Gastrocnemius medialis (tissue), 4 donors: ENCODE measurements at regions not wholly inside any gene's neighbourhood (a gene's known extent, or its start where the extent isn't known, plus 50 kb on each side); places are given as distances from the start of the nearest gene placed in this dataset.

Experiments used
- ATAC-seq, 2 donors: fragments of 150-250 bp; one replicate each; pipeline ENCODE4 v1.9.1; 2016
- DNase-seq, 2 donors: peaks; one replicate each; pipeline ENCODE4 v3.0.0-alpha.2; 2019
- H3K27ac ChIP-seq, 4 donors: fragments of 200-600 bp; sonication (generic); 1 replicate in 1 of 4; 2 replicates in 3 of 4; pipeline ENCODE4 v1.5.1; 2016 to 2018; ENCODE audit warnings: mild to moderate bottlenecking in 2 of 4, moderate library complexity in 1 of 4
- H3K27me3 ChIP-seq, 3 donors: fragments of 200-600 bp; sonication (generic) in 2 of 3; 1 replicate in 1 of 3; 2 replicates in 2 of 3; pipeline versions ENCODE4 v1.5.1 to v1.6.0; 2016 to 2019; ENCODE audit warnings: mild to moderate bottlenecking in 1 of 3, moderate library complexity in 1 of 3
- H3K36me3 ChIP-seq, 2 donors: fragments of 200-600 bp; sonication (generic) in 1 of 2; one replicate each; pipeline ENCODE4 v1.5.1; 2017 to 2018
- H3K4me1 ChIP-seq, 2 donors: fragments of 200-600 bp; sonication (generic) in 1 of 2; one replicate each; pipeline ENCODE4 v1.5.1; 2016 to 2017; ENCODE audit warnings: mild to moderate bottlenecking in 2 of 2
- H3K4me3 ChIP-seq, 4 donors: fragments of 200-600 bp; sonication (generic) in 3 of 4; 1 replicate in 1 of 4; 2 replicates in 3 of 4; pipeline ENCODE4 v1.5.1; 2016 to 2019; ENCODE audit warnings: mild to moderate bottlenecking in 2 of 4
- H3K9me3 ChIP-seq, 3 donors: fragments of 200-600 bp; sonication (generic) in 2 of 3; 1 replicate in 1 of 3; 2 replicates in 2 of 3; pipeline ENCODE4 v1.5.1; 2016 to 2019
- POLR2A ChIP-seq, 2 donors: fragments of 450-650 bp; IDR thresholded peaks; one replicate each; pipeline ENCODE4 v1.6.1; 2017; ENCODE audit warnings: antibody characterized with exemption in 2 of 2, mild to moderate bottlenecking in 2 of 2, moderate library complexity in 2 of 2
- in situ Hi-C, 4 donors: fragments of 200-750 bp; cut with MboI; loops; one replicate each; pipeline versions ENCODE4 v1.15.0 to v1.8.0; 2017; ENCODE audit warnings: low sequenced_read_pairs in 4 of 4
- intact Hi-C: fragments of 100-400 bp; cut with DNase I; formaldehyde crosslinking; loops from one replicate; pipeline ENCODE4 v1.15.1; 2023; ENCODE audit warnings: low total_unique reads
- TF ChIP-seq, protein P1 (sequence below), 5 experiments: fragments of 450-650 bp in 3 of 5; fragments of 200-600 bp in 2 of 5; sonication (generic) in 2 of 5; IDR thresholded peaks in 4 of 5; conservative IDR thresholded peaks in 1 of 5; 1 replicate in 4 of 5; 2 replicates in 1 of 5; pipeline ENCODE4 v1.5.1; 2016 to 2019; ENCODE audit warnings: antibody characterized with exemption in 5 of 5, mild to moderate bottlenecking in 3 of 5, moderate library complexity in 3 of 5

DNA sequence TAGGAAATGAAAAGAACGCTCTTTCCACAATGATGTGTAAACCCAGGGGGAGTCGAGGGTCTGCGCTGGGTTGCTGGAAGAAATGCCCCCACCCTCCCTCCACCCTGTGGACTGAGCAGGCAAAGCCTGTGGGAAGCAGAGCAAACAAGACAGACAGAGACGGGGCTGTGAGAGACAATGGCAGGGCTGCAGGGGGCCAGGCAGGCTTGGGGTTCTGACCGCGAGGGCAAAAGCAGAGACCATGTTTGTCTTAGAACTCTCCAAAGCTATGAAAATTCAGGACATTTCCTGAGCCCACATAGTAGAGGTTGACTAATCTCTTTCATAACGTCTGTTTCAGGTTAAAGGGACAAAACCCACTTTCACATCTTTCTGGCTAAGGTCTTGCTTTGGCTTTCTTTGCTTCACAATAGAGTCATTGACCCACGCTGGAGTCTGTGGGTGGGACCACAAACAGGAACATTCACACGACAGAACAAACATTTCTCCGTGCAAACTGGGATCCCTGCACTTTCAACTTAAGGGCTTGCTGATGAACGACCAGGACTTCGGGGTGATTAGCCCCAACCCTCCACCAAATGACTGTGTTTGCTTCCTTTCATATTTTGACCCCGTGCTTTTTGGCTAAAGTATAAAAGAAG is 156.0 kb upstream of the TPM1 start:
- H3K4me3 ChIP-seq = no peak overlapping the region
- no peaks in the 10 kb centered on the region for H3K36me3 ChIP-seq
- H3K9me3 ChIP-seq = no peaks in the 10 kb centered on the region
- peaks cover 3 to 4% of the 10 kb centered on the region in 2 donors for H3K4me1 ChIP-seq
- TF ChIP-seq POLR2A (IDR thresholded peaks at IDR 0.05) = no peak
- TF ChIP-seq, protein P1, sequence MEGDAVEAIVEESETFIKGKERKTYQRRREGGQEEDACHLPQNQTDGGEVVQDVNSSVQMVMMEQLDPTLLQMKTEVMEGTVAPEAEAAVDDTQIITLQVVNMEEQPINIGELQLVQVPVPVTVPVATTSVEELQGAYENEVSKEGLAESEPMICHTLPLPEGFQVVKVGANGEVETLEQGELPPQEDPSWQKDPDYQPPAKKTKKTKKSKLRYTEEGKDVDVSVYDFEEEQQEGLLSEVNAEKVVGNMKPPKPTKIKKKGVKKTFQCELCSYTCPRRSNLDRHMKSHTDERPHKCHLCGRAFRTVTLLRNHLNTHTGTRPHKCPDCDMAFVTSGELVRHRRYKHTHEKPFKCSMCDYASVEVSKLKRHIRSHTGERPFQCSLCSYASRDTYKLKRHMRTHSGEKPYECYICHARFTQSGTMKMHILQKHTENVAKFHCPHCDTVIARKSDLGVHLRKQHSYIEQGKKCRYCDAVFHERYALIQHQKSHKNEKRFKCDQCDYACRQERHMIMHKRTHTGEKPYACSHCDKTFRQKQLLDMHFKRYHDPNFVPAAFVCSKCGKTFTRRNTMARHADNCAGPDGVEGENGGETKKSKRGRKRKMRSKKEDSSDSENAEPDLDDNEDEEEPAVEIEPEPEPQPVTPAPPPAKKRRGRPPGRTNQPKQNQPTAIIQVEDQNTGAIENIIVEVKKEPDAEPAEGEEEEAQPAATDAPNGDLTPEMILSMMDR (IDR thresholded peaks at IDR 0.05 in 4 of 5, conservative IDR thresholded peaks at IDR 0.05 in 1 of 5) = no peak
- intact Hi-C loops = no loop called here
- peak; percentile 16 to 35 for ATAC-seq
- H3K27me3 ChIP-seq = no peaks in the 10 kb centered on the region
- in situ Hi-C loops = no loop called here
- no peak overlapping the region for H3K27ac ChIP-seq
- no peak for DNase-seq

DNA sequence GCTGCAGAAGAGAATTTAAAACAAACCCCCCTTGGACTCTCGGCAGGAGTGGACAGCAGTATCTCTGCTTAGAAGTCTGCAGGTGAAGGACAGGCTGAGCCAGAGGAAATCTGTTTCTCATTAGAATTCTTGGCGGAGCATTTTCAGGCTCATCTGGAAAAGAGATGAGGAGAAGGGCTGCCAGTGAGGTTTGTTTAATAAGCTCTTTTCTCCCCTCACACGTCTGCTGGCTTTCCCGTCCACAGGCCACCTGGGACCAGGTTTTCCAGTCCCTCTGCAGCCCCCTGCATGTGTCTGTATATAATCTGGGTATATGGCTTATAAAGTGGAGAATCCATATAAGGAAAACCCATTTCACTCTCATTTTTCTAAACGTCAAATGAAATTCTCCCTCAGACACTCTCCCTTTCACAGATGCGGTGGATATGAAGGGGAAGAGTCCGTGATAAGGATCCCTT is 155.4 kb upstream of the TPM1 start:
- Histone ChIP-seq H3K4me3 (no peak overlapping the region), H3K27me3 (no peaks in the 10 kb centered on the region), H3K9me3 (no peaks in the 10 kb centered on the region), H3K36me3 (no peaks in the 10 kb centered on the region), H3K4me1 (peaks cover 3 to 4% of the 10 kb centered on the region in 2 donors), H3K27ac (no peak overlapping the region)
- intact Hi-C loops (no loop called here), in situ Hi-C loops (no loop called here)
- TF ChIP-seq POLR2A (IDR thresholded peaks at IDR 0.05) = no peak
- TF ChIP-seq, protein P1 (IDR thresholded peaks at IDR 0.05 in 4 of 5, conservative IDR thresholded peaks at IDR 0.05 in 1 of 5) = no peak
- no peak for ATAC-seq
- no peak for DNase-seq

DNA sequence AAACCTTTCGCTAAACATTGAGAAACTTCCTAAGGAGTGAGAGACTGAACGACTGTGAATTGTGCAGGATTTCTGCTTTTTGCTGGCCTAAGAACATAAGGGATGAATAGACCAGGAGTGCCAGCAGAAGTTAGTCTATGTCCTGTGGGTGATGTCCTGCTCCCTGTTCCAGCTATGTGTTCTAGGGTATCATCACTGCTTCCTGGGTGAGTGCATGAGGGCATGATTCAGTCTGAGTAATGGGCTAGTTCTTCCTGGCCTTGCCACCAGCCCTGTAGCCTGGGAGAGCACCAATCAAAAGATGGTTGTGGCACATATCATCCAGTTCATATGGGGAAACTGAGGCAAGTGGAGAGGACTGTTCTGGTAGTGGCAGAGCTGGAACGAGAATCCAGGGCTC is 153.9 kb upstream of the TPM1 start:
- Histone ChIP-seq H3K27ac (no peak overlapping the region), H3K4me3 (no peak overlapping the region), H3K27me3 (no peaks in the 10 kb centered on the region), H3K36me3 (no peaks in the 10 kb centered on the region), H3K4me1 (peaks cover 3 to 4% of the 10 kb centered on the region in 2 donors), H3K9me3 (no peaks in the 10 kb centered on the region)
- in situ Hi-C loops = no loop called here
- intact Hi-C loops = no loop called here
- DNase-seq = no peak
- no peak for TF ChIP-seq POLR2A (IDR thresholded peaks at IDR 0.05)
- TF ChIP-seq, protein P1 (IDR thresholded peaks at IDR 0.05 in 4 of 5, conservative IDR thresholded peaks at IDR 0.05 in 1 of 5) = no peak
- no peak for ATAC-seq

DNA sequence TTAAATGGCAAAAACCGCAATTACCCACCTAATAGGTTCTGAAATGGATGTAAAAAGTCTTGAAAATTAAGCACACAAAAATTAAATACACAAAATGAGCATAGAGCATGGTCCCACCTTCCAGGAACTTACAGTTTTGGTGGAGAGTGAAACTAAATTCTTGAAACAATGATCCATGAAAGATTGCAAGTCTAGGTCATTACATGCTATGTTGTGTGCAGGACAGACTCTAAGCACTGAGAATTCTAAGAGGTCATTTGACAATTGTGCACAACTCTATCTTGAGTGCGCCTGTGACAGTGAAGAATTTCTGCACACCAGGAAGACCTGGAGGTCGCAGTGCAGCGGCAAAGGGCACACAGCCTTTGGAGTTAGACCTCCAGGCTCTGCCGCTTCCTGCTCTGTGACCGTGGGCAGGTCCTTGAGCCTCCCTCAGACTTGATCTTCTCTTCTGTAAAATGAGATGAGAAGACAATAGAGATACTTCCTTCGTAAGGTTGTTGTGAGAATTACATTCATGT is 153.3 kb upstream of the TPM1 start:
- Histone ChIP-seq H3K36me3 (no peaks in the 10 kb centered on the region), H3K27me3 (no peaks in the 10 kb centered on the region), H3K9me3 (no peaks in the 10 kb centered on the region), H3K27ac (no peak overlapping the region), H3K4me3 (no peak overlapping the region), H3K4me1 (peaks cover 3 to 4% of the 10 kb centered on the region in 2 donors)
- ATAC-seq (no peak), DNase-seq (no peak)
- TF ChIP-seq POLR2A (IDR thresholded peaks at IDR 0.05) = no peak
- TF ChIP-seq, protein P1 (IDR thresholded peaks at IDR 0.05 in 4 of 5, conservative IDR thresholded peaks at IDR 0.05 in 1 of 5) = no peak
- intact Hi-C loops (no loop called here), in situ Hi-C loops (no loop called here)
